ENCODE measurements at regions not wholly inside any gene's neighbourhood (a gene's known extent, or its start where the extent isn't known, plus 50 kb on each side); places are given as distances from the start of the nearest gene placed in this dataset.

DNA sequence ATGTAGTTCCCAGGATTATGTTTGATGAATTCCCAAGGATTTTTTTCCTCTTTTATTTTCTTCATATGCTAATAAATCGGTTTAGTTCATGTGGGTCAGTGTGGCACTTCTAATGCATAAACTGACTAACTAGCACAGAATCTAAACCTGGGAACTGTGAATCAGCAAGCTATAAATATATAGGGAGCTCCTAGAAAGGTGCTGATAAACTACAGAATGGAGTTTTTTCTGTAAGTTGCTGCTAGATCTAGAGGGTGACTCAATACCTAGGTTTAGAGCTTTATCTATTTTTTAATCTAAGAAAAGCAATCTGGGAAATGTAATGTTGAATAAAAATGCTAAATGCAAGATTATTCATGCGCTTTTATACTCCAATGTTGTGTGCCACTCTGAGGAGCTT lies 118.8 kb upstream of the PTCHD4 start:
- TF ChIP-seq, protein P1, sequence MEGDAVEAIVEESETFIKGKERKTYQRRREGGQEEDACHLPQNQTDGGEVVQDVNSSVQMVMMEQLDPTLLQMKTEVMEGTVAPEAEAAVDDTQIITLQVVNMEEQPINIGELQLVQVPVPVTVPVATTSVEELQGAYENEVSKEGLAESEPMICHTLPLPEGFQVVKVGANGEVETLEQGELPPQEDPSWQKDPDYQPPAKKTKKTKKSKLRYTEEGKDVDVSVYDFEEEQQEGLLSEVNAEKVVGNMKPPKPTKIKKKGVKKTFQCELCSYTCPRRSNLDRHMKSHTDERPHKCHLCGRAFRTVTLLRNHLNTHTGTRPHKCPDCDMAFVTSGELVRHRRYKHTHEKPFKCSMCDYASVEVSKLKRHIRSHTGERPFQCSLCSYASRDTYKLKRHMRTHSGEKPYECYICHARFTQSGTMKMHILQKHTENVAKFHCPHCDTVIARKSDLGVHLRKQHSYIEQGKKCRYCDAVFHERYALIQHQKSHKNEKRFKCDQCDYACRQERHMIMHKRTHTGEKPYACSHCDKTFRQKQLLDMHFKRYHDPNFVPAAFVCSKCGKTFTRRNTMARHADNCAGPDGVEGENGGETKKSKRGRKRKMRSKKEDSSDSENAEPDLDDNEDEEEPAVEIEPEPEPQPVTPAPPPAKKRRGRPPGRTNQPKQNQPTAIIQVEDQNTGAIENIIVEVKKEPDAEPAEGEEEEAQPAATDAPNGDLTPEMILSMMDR (IDR thresholded peaks at IDR 0.05), result no peak
- TF ChIP-seq POLR2A (IDR thresholded peaks at IDR 0.05), result no peak

Data from testis (tissue), 2 donors.